ENCODE measurements at regions not wholly inside any gene's neighbourhood (a gene's known extent, or its start where the extent isn't known, plus 50 kb on each side); places are given as distances from the start of the nearest gene placed in this dataset.
"Not testable (repeated sequence)": the region's sequence is repeated elsewhere in the genome, so short reads cannot be mapped to it uniquely, and the experiment has no call there.

DNA sequence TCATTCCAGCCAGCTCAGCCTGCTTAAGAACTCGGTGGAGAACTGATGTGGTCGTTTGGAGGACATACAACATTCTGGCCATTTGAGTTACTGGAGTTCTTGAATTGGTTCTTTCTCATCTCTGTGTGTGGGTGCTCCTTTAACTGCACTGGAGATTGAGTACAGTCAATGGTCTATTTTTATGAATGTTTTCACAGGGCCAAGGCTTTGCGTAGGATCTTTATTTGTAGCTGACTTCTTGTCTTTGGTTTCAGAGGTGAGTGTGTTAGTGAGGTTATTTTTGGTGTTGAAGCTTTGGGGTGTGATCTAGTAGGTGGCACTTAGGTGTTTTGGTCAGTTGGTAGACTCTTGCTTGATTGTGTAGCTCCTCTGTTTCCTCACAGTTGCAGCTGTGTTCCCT, 288.4 kb downstream of the LHFPL1 start:
- no peak overlapping the region for H2BK120ac ChIP-seq (ENCODE audit: low read depth, low read length)
- no peak overlapping the region for H2BK15ac ChIP-seq (ENCODE audit: low read depth, low read length)
- H3K9me1 ChIP-seq (ENCODE audit: insufficient read depth, low read length), result no peaks in the 10 kb centered on the region
- H2AK5ac ChIP-seq (ENCODE audit: low read depth, low read length), result no peak overlapping the region
- H3K79me1 ChIP-seq (ENCODE audit: low read depth in 1 of 2, low read length in 2 of 2), result no peaks in the 10 kb centered on the region
- no peak for ATAC-seq (ENCODE audit: low read depth)
- H4K5ac ChIP-seq (ENCODE audit: low read depth, low read length), result no peak overlapping the region
- no peak overlapping the region for H3K4me3 ChIP-seq (ENCODE audit: insufficient read depth, low read depth, low read length)
- DNase-seq, result no peak
- in situ Hi-C loops (cut with MboI; ENCODE audit: low sequenced_read_pairs), result no loop called here
- ChIA-PET POLR2A (ENCODE audit: unreplicated experiment) (no interaction called here), CTCF (no interaction called here)
- no peak overlapping the region for H3K14ac ChIP-seq (replicated peaks; ENCODE audit: low read depth, low read length)
- H2AFZ ChIP-seq (replicated peaks; ENCODE audit: low read length, poor library complexity), result no peak overlapping the region
- H3K4ac ChIP-seq (ENCODE audit: low read depth, low read length), result no peak overlapping the region
- no CpG with 5 or more reads among the region's 3 CpGs for WGBS, 2 experiments (ENCODE audit: extremely low coverage in 2 of 2, insufficient read length in 1 of 2)
- H3K9me3 ChIP-seq (ENCODE audit: control insufficient read depth, insufficient read depth, low read length), result no peaks in the 10 kb centered on the region; the same call in 1 of the 2 replicates
- no peaks in the 10 kb centered on the region for H4K20me1 ChIP-seq (ENCODE audit: insufficient read depth, low read length)
- no peak overlapping the region for H4K91ac ChIP-seq (ENCODE audit: insufficient read depth, low read depth, low read length)
- no peak overlapping the region for H2BK20ac ChIP-seq (ENCODE audit: low read depth, low read length)
- dilution Hi-C loops (cut with HindIII; ENCODE audit: low sequenced_read_pairs, unreplicated experiment), result no loop called here
- H3K4me2 ChIP-seq (ENCODE audit: low read depth, low read length), result no peak overlapping the region
- no peak overlapping the region for H2AK9ac ChIP-seq (replicated peaks; ENCODE audit: low read depth, low read length, poor library complexity)
- H3K23ac ChIP-seq (ENCODE audit: low read depth, low read length), result no peak overlapping the region
- H4K8ac ChIP-seq (ENCODE audit: low read depth in 2 of 2, low read length in 2 of 2), result no peak overlapping the region
- peaks cover 4% of the 10 kb centered on the region for H3K27me3 ChIP-seq (ENCODE audit: control insufficient read depth, insufficient read depth, low read length)
- H3K9ac ChIP-seq (ENCODE audit: low read depth, low read length), result no peak overlapping the region
- no TSS peak for BruUV-seq (replicated peaks)
- no peak overlapping the region for H3K56ac ChIP-seq (ENCODE audit: extremely low read depth, insufficient read depth, low read length)
- no peaks in the 10 kb centered on the region for H3K36me3 ChIP-seq (ENCODE audit: control insufficient read depth, insufficient read depth, low read length)
- no peak overlapping the region for H3K18ac ChIP-seq (ENCODE audit: low read depth, low read length)
- TF ChIP-seq RFX5 (IDR thresholded peaks at IDR 0.05; ENCODE audit: low read depth, low read length), result no peak
- TF ChIP-seq CEBPB (IDR thresholded peaks at IDR 0.05; ENCODE audit: low read depth, low read length), result no peak
- TF ChIP-seq MAZ (IDR thresholded peaks at IDR 0.05; ENCODE audit: borderline replicate concordance, low read depth, low read length), result no peak
- TF ChIP-seq, protein P1, sequence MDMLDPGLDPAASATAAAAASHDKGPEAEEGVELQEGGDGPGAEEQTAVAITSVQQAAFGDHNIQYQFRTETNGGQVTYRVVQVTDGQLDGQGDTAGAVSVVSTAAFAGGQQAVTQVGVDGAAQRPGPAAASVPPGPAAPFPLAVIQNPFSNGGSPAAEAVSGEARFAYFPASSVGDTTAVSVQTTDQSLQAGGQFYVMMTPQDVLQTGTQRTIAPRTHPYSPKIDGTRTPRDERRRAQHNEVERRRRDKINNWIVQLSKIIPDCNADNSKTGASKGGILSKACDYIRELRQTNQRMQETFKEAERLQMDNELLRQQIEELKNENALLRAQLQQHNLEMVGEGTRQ (IDR thresholded peaks at IDR 0.05; ENCODE audit: low read depth, low read length), result no peak
- TF ChIP-seq MXI1 (IDR thresholded peaks at IDR 0.05; ENCODE audit: borderline replicate concordance, low read depth, low read length), result no peak
- TF ChIP-seq RCOR1 (IDR thresholded peaks at IDR 0.05; ENCODE audit: insufficient replicate concordance, low read length), result no peak
- TF ChIP-seq RAD21 (IDR thresholded peaks at IDR 0.05; ENCODE audit: low read length), result no peak
- H2BK5ac ChIP-seq (ENCODE audit: low read depth, low read length, poor library complexity, severe bottlenecking), result no peak overlapping the region
- no peaks in the 10 kb centered on the region for H3K4me1 ChIP-seq (ENCODE audit: control insufficient read depth, insufficient read depth, low read length)
- H3K27ac ChIP-seq (ENCODE audit: insufficient read depth, low read length), result no peak overlapping the region
- intact Hi-C loops (cut with micrococcal nuclease), result no loop called here

DNA sequence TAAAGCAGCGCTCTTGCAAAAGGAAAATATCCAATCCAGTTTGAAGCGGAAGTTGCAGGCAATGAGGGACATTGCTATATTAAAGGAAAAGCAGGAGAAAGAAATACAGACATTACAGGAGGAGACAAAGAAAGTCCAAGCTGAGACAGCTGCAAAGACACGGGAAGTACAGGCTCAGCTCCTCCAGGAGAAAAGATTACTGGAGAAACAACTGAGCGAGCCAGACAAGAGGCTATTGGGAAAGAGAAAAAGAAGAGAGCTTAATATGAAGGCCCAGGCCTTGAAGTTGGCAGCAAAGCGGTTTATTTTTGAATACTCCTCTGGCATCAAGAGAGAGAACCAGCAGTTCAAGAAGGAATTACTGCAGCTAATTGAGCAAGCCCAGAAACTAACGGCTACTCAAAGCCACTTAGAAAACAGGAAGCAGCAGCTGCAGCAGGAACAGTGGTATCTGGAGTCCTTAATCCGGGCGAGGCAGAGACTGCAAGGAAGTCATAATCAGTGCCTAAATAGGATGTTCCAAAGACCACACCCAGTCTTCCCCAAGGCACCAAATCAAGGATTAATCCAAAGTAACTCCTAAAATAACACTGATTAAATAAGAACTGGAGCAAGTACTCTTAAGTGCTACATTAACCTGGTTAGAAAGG, 298.0 kb downstream of the LHFPL1 start:
- H3K14ac ChIP-seq (replicated peaks; ENCODE audit: low read depth, low read length); ATAC-seq (ENCODE audit: low read depth); H3K9ac ChIP-seq (ENCODE audit: low read depth, low read length); H2AFZ ChIP-seq (replicated peaks; ENCODE audit: low read length, poor library complexity); H4K20me1 ChIP-seq (ENCODE audit: insufficient read depth, low read length); dilution Hi-C loops (cut with HindIII; ENCODE audit: low sequenced_read_pairs, unreplicated experiment); in situ Hi-C loops (cut with MboI; ENCODE audit: low sequenced_read_pairs); H2BK15ac ChIP-seq (ENCODE audit: low read depth, low read length); H3K56ac ChIP-seq (ENCODE audit: extremely low read depth, insufficient read depth, low read length); H3K4me3 ChIP-seq (ENCODE audit: insufficient read depth, low read depth, low read length); POLR2A ChIA-PET (ENCODE audit: unreplicated experiment); H3K18ac ChIP-seq (ENCODE audit: low read depth, low read length); CTCF ChIA-PET; H3K4me1 ChIP-seq (ENCODE audit: control insufficient read depth, insufficient read depth, low read length); H3K4me2 ChIP-seq (ENCODE audit: low read depth, low read length); H3K27ac ChIP-seq (ENCODE audit: insufficient read depth, low read length); H3K36me3 ChIP-seq (ENCODE audit: control insufficient read depth, insufficient read depth, low read length); H3K27me3 ChIP-seq (ENCODE audit: control insufficient read depth, insufficient read depth, low read length); H4K5ac ChIP-seq (ENCODE audit: low read depth, low read length); H3K23ac ChIP-seq (ENCODE audit: low read depth, low read length); H2BK5ac ChIP-seq (ENCODE audit: low read depth, low read length, poor library complexity, severe bottlenecking); BruUV-seq (replicated peaks); H2BK120ac ChIP-seq (ENCODE audit: low read depth, low read length); H4K8ac ChIP-seq (ENCODE audit: low read depth in 2 of 2, low read length in 2 of 2); DNase-seq; H3K79me1 ChIP-seq (ENCODE audit: low read depth in 1 of 2, low read length in 2 of 2); H2BK20ac ChIP-seq (ENCODE audit: low read depth, low read length); H2AK5ac ChIP-seq (ENCODE audit: low read depth, low read length); intact Hi-C loops (cut with micrococcal nuclease); H3K9me3 ChIP-seq (ENCODE audit: control insufficient read depth, insufficient read depth, low read length); H4K91ac ChIP-seq (ENCODE audit: insufficient read depth, low read depth, low read length); H3K4ac ChIP-seq (ENCODE audit: low read depth, low read length); H3K9me1 ChIP-seq (ENCODE audit: insufficient read depth, low read length); H2AK9ac ChIP-seq (replicated peaks; ENCODE audit: low read depth, low read length, poor library complexity): not testable (repeated sequence)
- 47% methylated on average over 2 of the region's 8 CpGs; no CpG with 5 or more reads in 1 of the 2 experiments for WGBS, 2 experiments (ENCODE audit: extremely low coverage in 2 of 2, insufficient read length in 1 of 2)
